DOHH2 (cell line): ENCODE measurements at regions not wholly inside any gene's neighbourhood (a gene's known extent, or its start where the extent isn't known, plus 50 kb on each side); places are given as distances from the start of the nearest gene placed in this dataset.

Experiments used
- CTCF ChIP-seq: fragments of 200-600 bp; sonication (generic); IDR thresholded peaks from one replicate; pipeline ENCODE4 v1.5.1; 2014; ENCODE audit warnings: antibody characterized with exemption, mild to moderate bottlenecking, low read depth, low read length; ENCODE audit not compliant: poor library complexity, severe bottlenecking
- EZH2phosphoT487 ChIP-seq: fragments of 200-600 bp; sonication (generic); IDR thresholded peaks from 2 replicates; pipeline ENCODE4 v1.6.1; 2017; ENCODE audit warnings: borderline replicate concordance, mild to moderate bottlenecking, antibody characterized with exemption, low read length, moderate library complexity, mixed read lengths

GRCh38 chr1:106319612-106320011 lies 736.9 kb upstream of the PRMT6 start:
- no peak for TF ChIP-seq EZH2phosphoT487
- TF ChIP-seq CTCF: no peak
